Left lobe of liver (tissue), 2 donors: ENCODE measurements at regions not wholly inside any gene's neighbourhood (a gene's known extent, or its start where the extent isn't known, plus 50 kb on each side); places are given as distances from the start of the nearest gene placed in this dataset.
"Not testable (repeated sequence)": the region's sequence is repeated elsewhere in the genome, so short reads cannot be mapped to it uniquely, and the experiment has no call there.

Experiments used
- ATAC-seq: fragments of 200-7000 bp; cut with Tn5 transposase; one replicate; pipeline ENCODE4 v1.9.1; 2020; ENCODE audit warnings: mild to moderate bottlenecking, moderate library complexity
- DNase-seq: peaks from one replicate; pipeline ENCODE4 v3.0.0-alpha.2; 2020; ENCODE audit warnings: low spot score
- donor health status: DM: no; HTN: no; CAD: no; lungs with moderate emphysema.
- donor health status: DM: no; HTN: yes; CAD: no.

GRCh38 chr17:68782789-68783188 lies 172.4 kb downstream of the ABCA8 start:
- no peak for DNase-seq
- ATAC-seq = no peak

DNA sequence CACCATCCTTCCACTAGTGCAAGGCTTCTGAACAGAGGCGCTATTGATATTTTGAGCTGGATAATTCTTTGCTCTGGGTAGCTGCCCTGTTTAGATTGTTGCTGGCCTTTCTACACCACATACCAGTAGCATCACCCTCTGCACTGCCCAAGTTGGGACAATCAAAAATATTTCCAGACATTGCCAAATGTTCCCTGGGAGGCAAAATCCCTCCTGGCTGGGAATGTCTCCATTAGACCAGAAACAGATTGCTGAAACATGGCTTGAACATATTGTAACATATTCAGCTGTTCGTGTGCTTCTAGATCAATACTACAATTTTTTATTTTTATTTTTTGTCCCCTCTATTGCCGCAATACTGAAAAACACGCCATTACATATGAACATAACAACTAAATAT lies 174.6 kb downstream of the ABCA8 start:
- no peak for ATAC-seq

GRCh38 chr17:68778726-68779125 lies 176.5 kb downstream of the ABCA8 start:
- ATAC-seq (no peak), DNase-seq (no peak)

More for the DNA sequence above, 174.6 kb downstream of the ABCA8 start:
- DNase-seq = no peak

DNA sequence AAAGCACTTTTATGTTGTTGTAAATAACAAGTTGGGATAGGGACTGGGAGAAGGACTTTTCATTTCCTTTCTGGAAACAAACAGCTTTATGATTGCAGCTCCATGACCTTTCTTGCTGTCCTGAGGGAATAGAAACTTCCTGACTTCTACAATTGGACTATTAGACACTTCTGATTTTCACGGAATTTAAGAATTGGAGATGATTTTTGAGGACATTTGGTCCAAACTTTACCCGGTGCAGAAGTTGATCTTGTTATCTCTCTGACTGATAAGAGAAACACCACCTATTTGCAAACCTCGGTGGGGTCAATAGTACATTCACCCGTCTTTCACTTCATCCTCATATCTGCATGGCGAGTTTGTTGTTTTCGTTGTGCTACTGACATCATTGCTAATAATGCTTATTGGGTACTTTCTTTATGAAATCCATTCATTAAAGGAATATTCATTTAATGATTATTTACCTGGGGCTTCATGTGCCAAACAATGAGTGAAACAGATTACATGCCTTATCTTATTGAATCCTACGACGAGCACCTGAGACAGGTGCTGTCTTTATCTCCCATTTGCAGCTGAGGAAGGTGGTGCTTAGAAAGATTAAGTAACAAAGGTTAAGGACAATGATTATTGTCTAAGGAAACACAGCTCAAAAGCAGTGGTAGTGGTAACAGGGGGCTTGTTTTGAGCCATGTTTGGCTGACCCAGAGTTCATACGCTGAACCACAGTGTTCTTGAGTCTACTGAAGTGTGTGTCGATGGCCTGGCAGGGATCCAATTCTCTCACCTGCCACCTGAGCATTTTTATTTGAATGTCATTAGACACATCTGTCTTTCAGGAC lies 176.9 kb upstream of the FAM20A start:
- no peak for DNase-seq
- ATAC-seq = peak; percentile 83

DNA sequence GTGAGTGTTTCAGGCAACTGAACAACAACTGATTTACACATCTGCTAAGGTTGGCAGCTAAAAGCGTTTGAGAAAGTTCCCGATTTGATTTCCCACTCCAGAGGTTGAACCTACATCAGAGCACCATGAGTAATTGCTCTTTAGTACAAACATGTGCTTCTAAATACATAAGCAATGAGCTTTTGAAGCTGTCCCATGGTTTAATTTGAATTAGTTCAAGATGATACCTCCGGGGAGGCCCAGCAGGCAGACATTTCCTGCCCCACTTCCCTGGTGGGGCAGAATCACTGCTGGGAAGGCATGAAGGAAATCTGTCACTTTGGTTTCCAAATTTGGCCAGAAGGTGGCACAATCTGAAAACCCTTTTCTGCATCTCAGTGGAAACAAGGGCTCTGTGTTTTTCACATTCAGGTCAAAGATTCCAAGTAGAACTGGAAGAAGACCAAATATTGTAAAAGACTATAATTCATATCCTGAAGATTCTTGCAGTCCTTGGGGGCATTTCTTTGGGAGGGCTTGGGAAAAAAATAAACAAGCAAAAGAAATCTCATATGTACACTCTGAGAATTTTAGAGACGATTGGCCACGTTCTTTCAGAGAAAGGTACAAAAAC lies 176.2 kb upstream of the FAM20A start:
- ATAC-seq (peak; percentile 90), DNase-seq (peak; percentile 68)

DNA sequence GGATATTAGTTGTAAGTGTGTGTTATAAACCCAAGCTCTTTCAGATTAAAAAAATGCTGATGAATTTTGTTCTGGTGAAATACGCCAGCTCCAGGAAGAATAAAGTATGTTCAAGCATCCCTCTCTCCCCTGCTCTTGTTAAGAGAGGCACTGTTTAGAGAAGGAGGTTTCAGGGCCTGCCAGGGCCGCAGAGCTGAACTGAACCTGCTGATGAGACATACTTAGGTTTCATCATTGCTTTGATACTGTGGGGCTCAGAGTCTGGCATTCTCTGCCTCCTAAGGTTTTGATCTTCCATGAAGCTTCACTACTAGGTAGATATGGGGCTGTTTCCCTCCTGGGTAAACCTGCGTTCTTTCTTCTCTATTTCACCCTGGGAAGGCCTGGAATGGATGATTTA lies 175.3 kb upstream of the FAM20A start:
- DNase-seq = no peak
- ATAC-seq = no peak

DNA sequence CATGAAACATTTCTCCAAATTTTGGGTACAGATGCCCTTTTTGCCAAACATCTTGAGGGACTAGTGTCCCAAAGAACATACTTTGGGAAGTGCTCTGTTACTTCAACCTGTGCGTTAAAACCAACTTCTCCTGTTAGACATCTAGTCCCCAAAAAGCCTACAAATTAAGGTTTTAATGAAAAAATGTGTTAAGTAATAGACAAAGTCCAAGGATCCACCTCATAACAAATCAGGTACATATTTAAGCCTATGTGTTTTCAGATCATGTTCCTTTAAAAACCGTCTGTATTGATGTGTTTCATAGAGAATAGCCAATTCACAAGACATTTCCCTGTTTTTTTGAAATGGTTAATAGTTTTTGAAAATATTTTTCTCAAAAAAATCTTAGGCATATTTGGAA lies 174.8 kb upstream of the FAM20A start:
- ATAC-seq (no peak), DNase-seq (no peak)

DNA sequence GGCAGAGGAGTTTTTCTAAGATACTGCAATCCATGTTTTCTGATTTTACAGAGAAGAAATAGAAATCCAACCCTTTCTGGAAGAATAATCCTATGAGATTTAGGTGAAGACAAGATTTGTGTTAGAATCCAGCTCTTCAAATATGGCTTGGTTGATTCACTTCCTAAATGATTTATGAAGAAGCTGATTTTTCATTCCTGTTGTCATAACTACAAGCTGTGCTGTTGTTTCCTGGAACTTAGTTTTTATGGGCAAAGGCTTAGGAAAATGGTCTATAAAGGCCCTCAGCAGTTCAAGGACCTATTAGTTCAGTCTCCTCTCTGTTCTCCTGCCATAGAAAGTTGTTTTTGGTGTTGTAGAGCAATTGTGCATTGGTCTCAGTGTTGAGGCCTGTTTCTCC lies 174.2 kb upstream of the FAM20A start:
- DNase-seq = no peak
- ATAC-seq = no peak

DNA sequence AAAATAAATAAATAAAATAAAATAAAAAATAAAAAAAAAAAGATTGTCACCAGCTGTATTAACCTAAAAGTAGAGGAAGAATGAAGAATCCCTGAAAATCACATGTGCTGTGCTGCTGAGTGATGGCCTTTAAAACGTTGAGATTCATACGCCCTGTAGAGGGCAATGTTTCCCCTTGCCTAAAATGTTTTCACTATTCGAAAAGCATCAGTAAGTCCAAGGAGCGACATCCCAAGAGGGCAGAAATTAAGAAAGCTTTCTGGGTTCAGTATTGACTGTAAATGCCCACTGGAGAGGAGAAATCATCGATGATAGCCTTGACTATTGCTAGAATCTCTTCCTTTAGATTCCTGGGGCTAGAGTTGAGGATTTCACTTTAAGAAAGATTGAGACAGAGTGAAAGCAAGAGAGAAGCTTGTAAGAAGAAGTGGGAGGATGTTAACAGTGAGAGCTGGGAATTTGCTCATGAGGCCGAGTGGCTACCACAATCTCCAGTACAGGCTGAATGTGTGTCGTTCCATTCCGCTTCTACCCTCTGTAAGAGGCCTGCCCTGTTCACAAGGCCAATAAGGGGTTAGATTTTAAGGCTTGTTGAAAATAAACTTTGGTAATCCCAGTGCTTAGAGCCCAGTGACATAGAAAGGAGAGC lies 170.8 kb upstream of the FAM20A start:
- ATAC-seq = peak; percentile 94
- no peak for DNase-seq

DNA sequence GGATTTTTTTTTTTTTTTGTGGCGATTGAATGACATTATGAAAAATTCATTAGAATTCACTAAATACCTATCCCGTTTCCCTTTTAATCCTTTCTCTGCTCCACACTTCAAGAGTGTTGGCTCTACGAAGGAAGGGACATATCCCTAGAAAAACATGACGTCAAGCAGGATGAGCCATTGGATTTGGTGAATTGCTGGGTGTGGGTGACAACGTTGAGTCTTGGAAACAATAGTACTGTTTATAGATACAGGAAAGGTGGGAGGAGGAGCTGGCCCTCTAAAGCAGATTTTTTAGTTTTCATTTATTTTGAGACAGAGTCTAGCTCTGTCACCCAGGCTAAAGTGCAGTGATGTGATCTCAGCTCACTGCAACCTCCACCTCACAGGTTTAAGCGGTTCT lies 167.6 kb upstream of the FAM20A start:
- ATAC-seq (no peak), DNase-seq (no peak)

DNA sequence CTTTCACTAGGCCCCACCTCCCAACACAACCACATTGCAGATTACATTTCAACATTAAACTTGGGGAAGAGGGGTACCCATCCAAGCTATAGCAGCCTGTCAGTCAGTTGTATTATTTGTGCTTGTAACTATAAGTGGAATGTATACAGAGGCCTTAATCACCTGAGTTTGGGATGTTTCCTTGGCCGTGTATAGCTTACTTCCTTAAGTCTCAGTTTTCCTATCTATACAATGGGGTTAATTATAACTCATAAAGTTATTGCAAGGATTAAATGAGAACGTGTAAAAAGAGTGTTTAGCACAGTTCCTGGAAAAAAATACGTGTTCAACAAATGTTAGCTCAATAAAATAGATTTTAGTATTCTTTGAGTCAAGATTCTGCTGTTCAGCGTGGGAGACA lies 165.5 kb upstream of the FAM20A start:
- DNase-seq = no peak
- ATAC-seq = no peak

DNA sequence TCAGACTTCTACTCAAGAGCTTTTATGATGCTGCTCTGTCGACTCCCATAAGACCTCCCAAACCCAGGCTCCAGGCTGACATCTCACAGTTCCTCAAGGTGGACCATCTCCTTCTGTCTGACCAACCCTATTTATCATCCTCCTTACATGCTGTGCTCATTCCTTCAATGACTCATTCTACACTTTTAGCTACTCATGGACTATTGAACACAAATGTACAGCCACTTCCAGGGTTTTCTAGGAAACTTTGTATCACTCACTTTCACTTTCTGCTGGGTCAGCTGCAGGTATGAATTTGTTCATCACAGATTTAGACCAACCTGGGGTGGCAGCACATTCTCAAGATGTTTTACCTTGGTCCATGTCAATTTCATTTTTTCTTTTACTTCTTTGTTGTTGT lies 162.4 kb upstream of the FAM20A start:
- DNase-seq = no peak
- ATAC-seq = no peak

DNA sequence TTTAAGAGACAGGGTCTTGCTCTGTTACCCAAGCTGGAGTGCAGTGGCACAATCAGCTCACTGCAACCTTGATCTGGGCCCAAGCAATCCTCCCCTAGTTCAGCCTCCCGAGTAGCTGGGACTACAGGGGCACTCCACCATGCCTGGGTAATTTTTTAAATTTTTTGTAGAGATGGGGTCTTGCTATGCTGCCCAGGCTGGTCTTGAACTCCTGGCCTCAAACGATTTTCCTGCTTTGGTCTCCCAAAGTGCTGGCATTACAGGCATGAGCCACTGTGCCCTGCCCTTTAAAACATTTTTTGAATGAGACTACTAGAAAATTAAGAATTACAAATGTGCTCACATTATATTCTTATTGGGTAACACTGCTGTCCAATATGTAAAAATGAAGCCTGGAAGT lies 161.7 kb upstream of the FAM20A start:
- ATAC-seq = no peak
- DNase-seq = no peak

- ATAC-seq (no peak), DNase-seq (no peak)
Observed at GRCh38 chr17:68760141-68760475, 158.9 kb upstream of the FAM20A start.

DNA sequence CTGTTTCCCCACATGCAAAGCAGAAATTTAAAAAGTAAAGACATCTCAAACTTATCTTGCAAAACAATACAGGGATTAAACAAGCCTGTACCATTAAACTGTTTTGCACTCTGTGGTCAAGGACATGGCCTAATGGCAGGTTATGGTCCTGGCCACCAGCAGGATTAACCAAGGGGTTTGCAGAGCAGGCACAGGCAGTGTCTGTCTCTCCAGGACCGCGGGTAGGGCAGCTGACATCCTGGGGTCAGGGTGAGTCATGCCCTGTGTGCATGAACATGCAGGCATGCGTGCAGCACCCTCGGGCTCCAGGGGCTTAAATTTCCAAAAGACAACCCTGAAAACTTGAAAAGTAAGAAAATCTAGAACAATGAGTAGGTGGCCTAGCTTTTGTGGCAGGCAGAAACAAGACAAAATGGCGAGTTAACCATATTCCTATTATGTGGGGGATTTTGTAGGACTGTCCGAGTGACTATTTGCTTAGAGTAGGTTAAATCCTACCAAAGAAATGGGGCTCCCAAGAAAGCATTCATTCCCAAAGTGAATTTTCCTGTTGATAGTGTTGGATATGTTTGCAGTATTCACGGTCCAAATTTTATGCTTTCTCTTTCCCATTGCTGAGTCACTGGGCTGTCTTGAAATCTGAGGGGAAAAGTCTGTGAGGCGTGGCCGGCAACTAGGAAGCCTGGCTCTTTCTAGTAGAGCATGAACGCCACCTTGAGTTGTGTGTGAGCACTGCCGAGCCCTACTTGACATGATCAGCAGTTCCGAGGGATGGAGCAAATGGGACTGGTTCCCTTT lies 158.4 kb upstream of the FAM20A start:
- DNase-seq (peak; percentile 89), ATAC-seq (peak; percentile 97)

DNA sequence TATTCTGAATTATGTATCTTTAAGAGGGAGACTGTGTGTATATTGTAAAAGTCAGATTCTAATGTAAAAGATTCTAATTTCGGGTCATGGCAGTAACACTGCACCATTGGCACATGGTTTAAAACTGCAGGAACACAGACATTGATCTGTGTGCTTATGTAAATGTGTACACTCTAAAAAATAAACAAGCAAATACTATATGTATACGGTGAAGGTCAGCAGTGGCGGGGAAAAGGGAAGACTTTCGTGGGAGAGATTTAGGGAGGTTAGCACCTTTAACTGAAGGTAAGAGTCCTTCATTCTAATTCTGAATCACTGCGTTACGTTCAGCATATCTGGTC lies 157.8 kb upstream of the FAM20A start:
- ATAC-seq = peak; percentile 13
- no peak for DNase-seq

- not testable (repeated sequence) for DNase-seq, ATAC-seq
Observed at GRCh38 chr17:68757866-68758757, 156.9 kb upstream of the FAM20A start.

DNA sequence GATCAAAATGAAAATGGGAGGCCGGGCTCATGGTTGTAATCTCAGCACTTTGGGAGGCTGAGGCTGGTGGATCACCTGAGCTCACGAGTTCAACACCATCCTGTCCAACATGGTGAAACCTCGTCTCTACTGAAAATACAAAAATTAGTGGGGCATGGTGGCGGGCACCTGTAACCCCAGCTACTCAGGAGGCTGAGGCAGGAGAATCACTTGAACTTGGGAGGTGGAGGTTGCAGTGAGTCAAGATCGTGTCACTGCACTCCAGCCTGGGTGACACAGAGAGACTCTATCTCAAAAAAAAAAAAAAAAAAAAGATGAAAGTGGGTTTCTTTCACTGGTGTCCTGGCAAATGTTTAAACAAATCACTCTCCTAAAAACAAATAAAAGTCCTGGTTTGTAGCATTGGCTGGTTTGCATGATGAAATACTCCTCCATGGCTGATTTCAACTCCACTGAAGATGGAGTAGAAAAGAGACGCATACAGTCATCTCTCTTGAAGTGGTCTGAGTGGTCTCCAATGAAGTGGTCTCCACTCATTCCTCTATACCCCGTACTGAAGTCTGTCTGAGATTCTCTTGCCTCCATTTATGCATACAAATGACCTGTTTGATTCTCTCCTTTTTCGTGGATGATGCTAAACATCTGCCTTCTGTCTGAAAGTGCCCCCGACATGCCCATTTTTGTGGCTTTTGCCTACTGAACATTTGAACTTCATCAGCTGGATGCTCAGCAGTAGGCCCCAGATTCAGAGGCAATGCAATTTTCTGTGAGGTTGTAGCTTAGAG lies 153.0 kb upstream of the FAM20A start:
- ATAC-seq = peak; percentile 33
- DNase-seq = no peak

DNA sequence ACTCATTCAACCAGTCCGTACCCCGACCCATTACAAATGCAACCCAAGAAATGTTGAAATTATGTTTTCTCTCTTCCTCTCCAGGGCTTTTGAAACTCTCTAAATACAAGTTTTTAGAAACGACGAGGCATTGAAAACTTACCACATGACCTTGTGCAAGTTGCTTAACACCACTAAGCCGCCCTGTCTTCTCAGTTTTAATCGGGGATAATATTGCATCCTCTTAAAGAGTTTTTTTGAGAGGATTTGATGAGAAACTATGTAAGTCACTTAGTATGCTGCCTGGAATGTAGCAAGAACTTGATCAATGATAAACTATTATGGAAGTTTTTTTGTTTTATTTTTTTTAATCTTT lies 149.0 kb upstream of the FAM20A start:
- DNase-seq = no peak
- no peak for ATAC-seq
